SK-N-MC (cell line): ENCODE measurements at regions not wholly inside any gene's neighbourhood (a gene's known extent, or its start where the extent isn't known, plus 50 kb on each side); places are given as distances from the start of the nearest gene placed in this dataset.

ENCODE experiments used
- EZH2 ChIP-seq: fragments of 200-600 bp; sonication (generic); IDR thresholded peaks from one replicate; pipeline ENCODE4 v1.6.1; 2017; ENCODE audit warnings: antibody characterized with exemption
- POLR2AphosphoS5 ChIP-seq: IDR thresholded peaks from 2 replicates; pipeline ENCODE4 v1.6.1; 2012; ENCODE audit warnings: mild to moderate bottlenecking, low read depth, low read length, borderline replicate concordance

DNA sequence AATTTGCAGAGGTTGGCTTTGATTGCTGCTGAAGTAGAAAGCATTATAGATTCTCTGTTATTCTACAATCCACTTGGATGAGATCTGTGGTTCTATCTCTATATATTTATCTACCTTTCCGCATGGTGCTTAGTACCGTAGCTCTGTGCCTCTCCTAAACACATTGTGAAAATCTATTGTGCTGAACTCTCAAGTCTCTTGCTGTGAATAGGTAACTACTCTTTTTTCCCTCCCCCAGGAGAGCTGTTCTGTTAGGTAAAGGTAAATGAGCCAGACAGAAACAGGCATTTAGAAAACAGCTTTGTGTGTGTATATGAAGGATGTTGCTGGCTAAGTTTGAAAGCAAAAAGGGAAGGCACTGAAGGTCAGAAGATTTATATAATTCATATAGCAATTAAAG lies 112.6 kb downstream of the BRMS1L start:
- TF ChIP-seq POLR2AphosphoS5 (no peak), EZH2 (no peak)
